ENCODE measurements at regions not wholly inside any gene's neighbourhood (a gene's known extent, or its start where the extent isn't known, plus 50 kb on each side); places are given as distances from the start of the nearest gene placed in this dataset.

GRCh38 chr13:47518530-47518929 lies 482.5 kb downstream of the SUCLA2 start:
- H3K4me3 ChIP-seq (ENCODE audit: low read depth, low read length) = no peak overlapping the region
- H3K27ac ChIP-seq (ENCODE audit: low read depth, low read length) = no peak overlapping the region
- CTCF ChIA-PET = no interaction called here
- POLR2A ChIA-PET = no interaction called here
- no peak for TF ChIP-seq CTCF (IDR thresholded peaks at IDR 0.05; ENCODE audit: low read depth, low read length)
- DNase-seq (ENCODE audit: low read depth, low spot score) = no peak
- H3K9me3 ChIP-seq (ENCODE audit: control insufficient read depth, insufficient read depth, low read length) = peaks cover 4% of the 10 kb centered on the region; the same call in 1 of the 2 replicates
- peaks cover 2% of the 10 kb centered on the region for H3K27me3 ChIP-seq (ENCODE audit: control insufficient read depth, insufficient read depth, low read length)

GRCh38 chr13:47511647-47512046 lies 489.4 kb downstream of the SUCLA2 start:
- H3K4me3 ChIP-seq (ENCODE audit: low read depth, low read length) = no peak overlapping the region
- no peaks in the 10 kb centered on the region for H3K9me3 ChIP-seq (ENCODE audit: control insufficient read depth, insufficient read depth, low read length)
- TF ChIP-seq CTCF (IDR thresholded peaks at IDR 0.05; ENCODE audit: low read depth, low read length) = no peak
- no peaks in the 10 kb centered on the region for H3K27me3 ChIP-seq (ENCODE audit: control insufficient read depth, insufficient read depth, low read length)
- H3K27ac ChIP-seq (ENCODE audit: low read depth, low read length) = no peak overlapping the region
- ChIA-PET CTCF (no interaction called here), POLR2A (no interaction called here)
- DNase-seq (ENCODE audit: low read depth, low spot score) = no peak

GRCh38 chr13:47508527-47509228 lies 492.4 kb downstream of the SUCLA2 start:
- ChIA-PET CTCF (no interaction called here), POLR2A (no interaction called here)
- Histone ChIP-seq H3K9me3 (ENCODE audit: control insufficient read depth, insufficient read depth, low read length) (no peaks in the 10 kb centered on the region), H3K27me3 (ENCODE audit: control insufficient read depth, insufficient read depth, low read length) (no peaks in the 10 kb centered on the region), H3K4me3 (ENCODE audit: low read depth, low read length) (no peak overlapping the region), H3K27ac (ENCODE audit: low read depth, low read length) (no peak overlapping the region)
- TF ChIP-seq CTCF (IDR thresholded peaks at IDR 0.05; ENCODE audit: low read depth, low read length) = no peak
- no peak for DNase-seq (ENCODE audit: low read depth, low spot score)

GRCh38 chr13:47503475-47503874 lies 497.6 kb downstream of the SUCLA2 start:
- H3K9me3 ChIP-seq (ENCODE audit: control insufficient read depth, insufficient read depth, low read length) = no peaks in the 10 kb centered on the region
- TF ChIP-seq CTCF (IDR thresholded peaks at IDR 0.05; ENCODE audit: low read depth, low read length) = no peak
- DNase-seq (ENCODE audit: low read depth, low spot score) = no peak
- no peak overlapping the region for H3K27ac ChIP-seq (ENCODE audit: low read depth, low read length)
- no peak overlapping the region for H3K4me3 ChIP-seq (ENCODE audit: low read depth, low read length)
- POLR2A ChIA-PET = no interaction called here
- no peaks in the 10 kb centered on the region for H3K27me3 ChIP-seq (ENCODE audit: control insufficient read depth, insufficient read depth, low read length)
- CTCF ChIA-PET = no interaction called here

- H3K27ac ChIP-seq (ENCODE audit: low read depth, low read length) = no peak overlapping the region
- no peaks in the 10 kb centered on the region for H3K9me3 ChIP-seq (ENCODE audit: control insufficient read depth, insufficient read depth, low read length)
- ChIA-PET CTCF (no interaction called here), POLR2A (no interaction called here)
- no peaks in the 10 kb centered on the region for H3K27me3 ChIP-seq (ENCODE audit: control insufficient read depth, insufficient read depth, low read length)
- no peak for TF ChIP-seq CTCF (IDR thresholded peaks at IDR 0.05; ENCODE audit: low read depth, low read length)
- no peak overlapping the region for H3K4me3 ChIP-seq (ENCODE audit: low read depth, low read length)
- DNase-seq (ENCODE audit: low read depth, low spot score) = no peak
These were observed 498.9 kb downstream of the SUCLA2 start for GRCh38 chr13:47502166-47502565.

All from AG04450 (cell line).